ENCODE measurements at regions not wholly inside any gene's neighbourhood (a gene's known extent, or its start where the extent isn't known, plus 50 kb on each side); places are given as distances from the start of the nearest gene placed in this dataset.

DNA sequence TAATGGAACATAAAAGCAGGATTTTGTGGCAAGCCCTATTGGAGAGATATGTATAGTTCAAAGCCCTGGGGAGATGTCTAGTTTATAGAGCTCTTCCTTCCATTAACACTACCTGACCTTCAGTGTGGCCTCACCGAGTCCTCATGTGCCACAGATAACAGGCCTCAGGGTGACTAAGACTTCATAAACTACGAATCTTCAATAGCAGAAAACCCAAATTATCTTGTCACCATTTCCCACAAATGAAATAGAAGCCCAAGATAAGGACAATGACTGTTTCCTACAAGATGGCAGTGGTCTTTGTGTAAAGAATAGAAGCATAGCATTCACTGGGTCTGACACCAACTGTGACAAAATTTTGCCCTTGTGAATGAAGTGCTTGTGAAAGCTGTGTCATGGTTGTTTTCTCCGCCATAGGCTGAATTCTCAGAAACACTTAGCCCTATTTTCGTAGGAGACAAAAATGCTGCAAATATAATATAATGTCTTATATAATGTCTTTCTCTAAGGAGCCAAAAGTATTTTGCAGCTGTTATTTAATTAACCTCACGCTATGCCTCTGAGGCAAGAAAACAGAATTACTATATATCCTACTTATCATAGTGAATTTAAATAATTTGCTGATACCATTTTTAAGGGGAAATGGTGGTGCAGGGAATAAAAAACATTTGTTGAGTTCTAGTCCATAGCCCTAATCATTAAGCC is 136.7 kb upstream of the CWC22 start:
- Histone ChIP-seq H3K4me3 (no peak overlapping the region), H3K4me2 (no peak overlapping the region), H3K79me2 (ENCODE audit: low read depth) (no peaks in the 10 kb centered on the region), H3K4me1 (replicated peaks; ENCODE audit: insufficient read depth) (no peaks in the 10 kb centered on the region), H2AFZ (no peak overlapping the region), H3K9me3 (ENCODE audit: insufficient read depth, low read depth) (no peaks in the 10 kb centered on the region), H3F3A (ENCODE audit: insufficient read depth, low read depth) (no peaks in the 10 kb centered on the region), H3K36me3 (ENCODE audit: low read depth) (no peaks in the 10 kb centered on the region), H3K9me2 (ENCODE audit: insufficient read depth) (0 out of 2 replicates have a peak, but pooled peaks cover 3% of the 10 kb centered on the region), H3K27me3 (ENCODE audit: insufficient read depth, low read depth) (no peaks in the 10 kb centered on the region), H4K20me1 (ENCODE audit: insufficient read depth) (no peaks in the 10 kb centered on the region), H3K27ac (no peak overlapping the region)
- no peak for DNase-seq
- intact Hi-C loops (cut with micrococcal nuclease; ENCODE audit: unreplicated experiment), result no loop called here
- ChIA-PET CTCF (no interaction called here), POLR2A (ENCODE audit: unreplicated experiment) (no interaction called here)
- no TSS peak for BruUV-seq (replicated peaks)
- TF ChIP-seq, protein P1, sequence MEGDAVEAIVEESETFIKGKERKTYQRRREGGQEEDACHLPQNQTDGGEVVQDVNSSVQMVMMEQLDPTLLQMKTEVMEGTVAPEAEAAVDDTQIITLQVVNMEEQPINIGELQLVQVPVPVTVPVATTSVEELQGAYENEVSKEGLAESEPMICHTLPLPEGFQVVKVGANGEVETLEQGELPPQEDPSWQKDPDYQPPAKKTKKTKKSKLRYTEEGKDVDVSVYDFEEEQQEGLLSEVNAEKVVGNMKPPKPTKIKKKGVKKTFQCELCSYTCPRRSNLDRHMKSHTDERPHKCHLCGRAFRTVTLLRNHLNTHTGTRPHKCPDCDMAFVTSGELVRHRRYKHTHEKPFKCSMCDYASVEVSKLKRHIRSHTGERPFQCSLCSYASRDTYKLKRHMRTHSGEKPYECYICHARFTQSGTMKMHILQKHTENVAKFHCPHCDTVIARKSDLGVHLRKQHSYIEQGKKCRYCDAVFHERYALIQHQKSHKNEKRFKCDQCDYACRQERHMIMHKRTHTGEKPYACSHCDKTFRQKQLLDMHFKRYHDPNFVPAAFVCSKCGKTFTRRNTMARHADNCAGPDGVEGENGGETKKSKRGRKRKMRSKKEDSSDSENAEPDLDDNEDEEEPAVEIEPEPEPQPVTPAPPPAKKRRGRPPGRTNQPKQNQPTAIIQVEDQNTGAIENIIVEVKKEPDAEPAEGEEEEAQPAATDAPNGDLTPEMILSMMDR (conservative IDR thresholded peaks at IDR 0.05), result no peak
- TF ChIP-seq EZH2 (IDR thresholded peaks at IDR 0.05; ENCODE audit: low read depth), result no peak

- no peaks in the 10 kb centered on the region for H3K9me3 ChIP-seq (ENCODE audit: insufficient read depth, low read depth)
- H3K4me1 ChIP-seq (replicated peaks; ENCODE audit: insufficient read depth), result no peaks in the 10 kb centered on the region
- CTCF ChIA-PET, result no interaction called here
- no peaks in the 10 kb centered on the region for H3K79me2 ChIP-seq (ENCODE audit: low read depth)
- H3K27ac ChIP-seq, result no peak overlapping the region
- H3K36me3 ChIP-seq (ENCODE audit: low read depth), result no peaks in the 10 kb centered on the region
- H2AFZ ChIP-seq, result no peak overlapping the region
- 0 out of 2 replicates have a peak, but pooled peaks cover 3% of the 10 kb centered on the region for H3K9me2 ChIP-seq (ENCODE audit: insufficient read depth)
- H3K4me2 ChIP-seq, result no peak overlapping the region
- no peaks in the 10 kb centered on the region for H4K20me1 ChIP-seq (ENCODE audit: insufficient read depth)
- H3K4me3 ChIP-seq, result no peak overlapping the region
- intact Hi-C loops (cut with micrococcal nuclease; ENCODE audit: unreplicated experiment), result no loop called here
- H3F3A ChIP-seq (ENCODE audit: insufficient read depth, low read depth), result no peaks in the 10 kb centered on the region
- BruUV-seq (replicated peaks), result no TSS peak
- no peak for DNase-seq
- TF ChIP-seq, protein P1 (conservative IDR thresholded peaks at IDR 0.05), result no peak
- TF ChIP-seq EZH2 (IDR thresholded peaks at IDR 0.05; ENCODE audit: low read depth), result no peak
- POLR2A ChIA-PET (ENCODE audit: unreplicated experiment), result no interaction called here
- no peaks in the 10 kb centered on the region for H3K27me3 ChIP-seq (ENCODE audit: insufficient read depth, low read depth)
Measured at GRCh38 chr2:180141600-180141999, 134.5 kb upstream of the CWC22 start.

- POLR2A ChIA-PET (ENCODE audit: unreplicated experiment), result no interaction called here
- H3K4me2 ChIP-seq, result no peak overlapping the region
- H2AFZ ChIP-seq, result no peak overlapping the region; the same call in 1 of the 2 replicates
- CTCF ChIA-PET, result interaction anchor here (0.6 kb wide), 1 partner anchor 657 kb away, joined by 3 read pairs; no protein-coding TSS in a partner anchor
- peak in 1 of 2 experiments; percentile 40 for DNase-seq
- H3F3A ChIP-seq (ENCODE audit: insufficient read depth, low read depth), result no peaks in the 10 kb centered on the region
- BruUV-seq (replicated peaks), result no TSS peak
- no peaks in the 10 kb centered on the region for H3K36me3 ChIP-seq (ENCODE audit: low read depth)
- intact Hi-C loops (cut with micrococcal nuclease; ENCODE audit: unreplicated experiment), result no loop called here
- no peaks in the 10 kb centered on the region for H3K79me2 ChIP-seq (ENCODE audit: low read depth)
- H4K20me1 ChIP-seq (ENCODE audit: insufficient read depth), result no peaks in the 10 kb centered on the region
- H3K4me1 ChIP-seq (replicated peaks; ENCODE audit: insufficient read depth), result no peaks in the 10 kb centered on the region; the same call in 1 of the 2 replicates
- TF ChIP-seq, protein P1 (conservative IDR thresholded peaks at IDR 0.05), result no peak
- TF ChIP-seq EZH2 (IDR thresholded peaks at IDR 0.05; ENCODE audit: low read depth), result no peak
- H3K27ac ChIP-seq, result no peak overlapping the region
- H3K9me3 ChIP-seq (ENCODE audit: insufficient read depth, low read depth), result no peaks in the 10 kb centered on the region
- H3K27me3 ChIP-seq (ENCODE audit: insufficient read depth, low read depth), result no peaks in the 10 kb centered on the region
- no peak overlapping the region for H3K4me3 ChIP-seq
- H3K9me2 ChIP-seq (ENCODE audit: insufficient read depth), result 0 out of 2 replicates have a peak, but pooled peaks cover 6% of the 10 kb centered on the region
Measured at GRCh38 chr2:180133736-180134135, 126.6 kb upstream of the CWC22 start.
